ENCODE measurements at regions not wholly inside any gene's neighbourhood (a gene's known extent, or its start where the extent isn't known, plus 50 kb on each side); places are given as distances from the start of the nearest gene placed in this dataset.

- no peak overlapping the region for H3K4me3 ChIP-seq
- no peaks in the 10 kb centered on the region for H3K36me3 ChIP-seq
- no peaks in the 10 kb centered on the region for H3K9me3 ChIP-seq
- DNase-seq (ENCODE audit: extremely low spot score in 2 of 2), result no peak
- no peaks in the 10 kb centered on the region for H3K4me1 ChIP-seq
- TF ChIP-seq, protein P1, sequence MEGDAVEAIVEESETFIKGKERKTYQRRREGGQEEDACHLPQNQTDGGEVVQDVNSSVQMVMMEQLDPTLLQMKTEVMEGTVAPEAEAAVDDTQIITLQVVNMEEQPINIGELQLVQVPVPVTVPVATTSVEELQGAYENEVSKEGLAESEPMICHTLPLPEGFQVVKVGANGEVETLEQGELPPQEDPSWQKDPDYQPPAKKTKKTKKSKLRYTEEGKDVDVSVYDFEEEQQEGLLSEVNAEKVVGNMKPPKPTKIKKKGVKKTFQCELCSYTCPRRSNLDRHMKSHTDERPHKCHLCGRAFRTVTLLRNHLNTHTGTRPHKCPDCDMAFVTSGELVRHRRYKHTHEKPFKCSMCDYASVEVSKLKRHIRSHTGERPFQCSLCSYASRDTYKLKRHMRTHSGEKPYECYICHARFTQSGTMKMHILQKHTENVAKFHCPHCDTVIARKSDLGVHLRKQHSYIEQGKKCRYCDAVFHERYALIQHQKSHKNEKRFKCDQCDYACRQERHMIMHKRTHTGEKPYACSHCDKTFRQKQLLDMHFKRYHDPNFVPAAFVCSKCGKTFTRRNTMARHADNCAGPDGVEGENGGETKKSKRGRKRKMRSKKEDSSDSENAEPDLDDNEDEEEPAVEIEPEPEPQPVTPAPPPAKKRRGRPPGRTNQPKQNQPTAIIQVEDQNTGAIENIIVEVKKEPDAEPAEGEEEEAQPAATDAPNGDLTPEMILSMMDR (IDR thresholded peaks at IDR 0.05), result no peak
- TF ChIP-seq POLR2AphosphoS5 (IDR thresholded peaks at IDR 0.05; ENCODE audit: insufficient read depth in 1 of 2, low read depth in 1 of 2), result no peak
- TF ChIP-seq POLR2A (IDR thresholded peaks at IDR 0.05), result no peak
- intact Hi-C loops (cut with DNase I), result no loop called here
- H3K27me3 ChIP-seq, result no peaks in the 10 kb centered on the region
- H3K27ac ChIP-seq, result no peak overlapping the region
Observed at GRCh38 chr6:45783716-45784115, 231.9 kb downstream of the CLIC5 start.

- TF ChIP-seq POLR2AphosphoS5 (IDR thresholded peaks at IDR 0.05; ENCODE audit: insufficient read depth in 1 of 2, low read depth in 1 of 2) (no peak), POLR2A (IDR thresholded peaks at IDR 0.05) (no peak)
- TF ChIP-seq, protein P1 (IDR thresholded peaks at IDR 0.05), result no peak
- Histone ChIP-seq H3K9me3 (no peaks in the 10 kb centered on the region), H3K4me3 (no peak overlapping the region), H3K36me3 (no peaks in the 10 kb centered on the region), H3K27ac (no peak overlapping the region), H3K27me3 (no peaks in the 10 kb centered on the region), H3K4me1 (no peaks in the 10 kb centered on the region)
- no peak for DNase-seq (ENCODE audit: extremely low spot score in 2 of 2)
- intact Hi-C loops (cut with DNase I), result no loop called here
Observed at GRCh38 chr6:45781890-45782289, 233.8 kb downstream of the CLIC5 start.

- Histone ChIP-seq H3K27ac (no peak overlapping the region), H3K4me3 (no peak overlapping the region), H3K27me3 (no peaks in the 10 kb centered on the region), H3K36me3 (no peaks in the 10 kb centered on the region), H3K4me1 (no peaks in the 10 kb centered on the region), H3K9me3 (no peaks in the 10 kb centered on the region)
- no peak for TF ChIP-seq POLR2A (IDR thresholded peaks at IDR 0.05)
- no peak for TF ChIP-seq POLR2AphosphoS5 (IDR thresholded peaks at IDR 0.05; ENCODE audit: insufficient read depth in 1 of 2, low read depth in 1 of 2)
- TF ChIP-seq, protein P1 (IDR thresholded peaks at IDR 0.05), result no peak
- DNase-seq (ENCODE audit: extremely low spot score in 2 of 2), result no peak
- intact Hi-C loops (cut with DNase I), result no loop called here
Observed at GRCh38 chr6:45780523-45780922, 235.1 kb downstream of the CLIC5 start.

DNA sequence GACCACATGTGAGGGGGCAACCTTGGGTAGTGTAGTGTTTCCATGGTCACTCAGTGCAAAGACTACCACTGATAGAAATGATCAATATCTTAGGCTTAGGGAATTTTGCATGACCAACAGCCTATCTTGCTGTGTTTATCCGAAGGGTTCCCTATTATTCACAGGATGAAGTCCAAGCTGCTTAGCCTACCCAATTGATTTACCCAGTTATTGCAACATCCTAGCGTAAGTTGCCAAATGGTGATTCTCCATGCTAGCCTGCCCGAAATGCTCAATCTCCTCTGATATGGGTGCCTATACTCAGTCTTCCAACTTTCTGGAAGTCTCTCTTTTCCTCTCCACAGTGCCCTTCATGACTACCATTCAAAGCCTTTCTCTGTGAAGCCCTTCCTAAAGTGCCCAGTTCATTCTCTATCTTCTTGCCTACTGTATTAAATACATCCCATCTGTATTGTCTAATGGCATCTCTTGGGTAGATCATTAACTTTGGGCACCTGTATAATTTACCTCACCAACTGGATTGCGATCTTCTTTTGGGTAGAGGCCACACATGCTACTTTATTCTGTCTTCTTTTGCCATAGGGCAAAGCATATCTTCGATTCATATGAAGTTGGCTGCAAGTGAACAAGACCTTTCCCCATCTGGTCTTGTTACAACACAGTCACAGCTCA is 240.5 kb downstream of the CLIC5 start:
- intact Hi-C loops (cut with DNase I), result no loop called here
- H3K4me1 ChIP-seq, result no peaks in the 10 kb centered on the region
- TF ChIP-seq, protein P1 (IDR thresholded peaks at IDR 0.05), result no peak
- TF ChIP-seq POLR2AphosphoS5 (IDR thresholded peaks at IDR 0.05; ENCODE audit: insufficient read depth in 1 of 2, low read depth in 1 of 2) (no peak), POLR2A (IDR thresholded peaks at IDR 0.05) (no peak)
- H3K36me3 ChIP-seq, result no peaks in the 10 kb centered on the region
- H3K27ac ChIP-seq, result no peak overlapping the region
- DNase-seq (ENCODE audit: extremely low spot score in 2 of 2), result no peak
- no peaks in the 10 kb centered on the region for H3K9me3 ChIP-seq
- H3K27me3 ChIP-seq, result no peaks in the 10 kb centered on the region
- no peak overlapping the region for H3K4me3 ChIP-seq

- Histone ChIP-seq H3K4me1 (no peaks in the 10 kb centered on the region), H3K36me3 (no peaks in the 10 kb centered on the region), H3K27me3 (no peaks in the 10 kb centered on the region), H3K4me3 (no peak overlapping the region), H3K27ac (no peak overlapping the region), H3K9me3 (no peaks in the 10 kb centered on the region)
- DNase-seq (ENCODE audit: extremely low spot score in 2 of 2), result no peak
- TF ChIP-seq POLR2A (IDR thresholded peaks at IDR 0.05), result no peak
- no peak for TF ChIP-seq POLR2AphosphoS5 (IDR thresholded peaks at IDR 0.05; ENCODE audit: insufficient read depth in 1 of 2, low read depth in 1 of 2)
- TF ChIP-seq, protein P1 (IDR thresholded peaks at IDR 0.05), result no peak
- intact Hi-C loops (cut with DNase I), result no loop called here
Observed at GRCh38 chr6:45773906-45774305, 241.8 kb downstream of the CLIC5 start.

Measured in vagina (tissue), 2 donors.